SK-N-SH (cell line): ENCODE measurements at regions not wholly inside any gene's neighbourhood (a gene's known extent, or its start where the extent isn't known, plus 50 kb on each side); places are given as distances from the start of the nearest gene placed in this dataset.

Experiments used
- CTCF ChIA-PET: fragments of 300-600, 350-600 bp; formaldehyde crosslinking; extraction: SDS; loops from one replicate; lab custom pipeline; 2021; lab: Yijun Ruan, JAX
- POLR2A ChIA-PET: fragments of 350-600 bp; sonication (Branson Sonifier 250); formaldehyde crosslinking; extraction: SDS; loops from one replicate; lab custom pipeline; 2020; ENCODE audit warnings: antibody characterized with exemption, inconsistent platforms; lab: Yijun Ruan, JAX
- DNase-seq: peaks from one replicate; pipeline ENCODE4 v3.0.0; 2012
- H2AFZ ChIP-seq: fragments of 200-600 bp; sonication (generic); 2 replicates; pipeline ENCODE4 v1.8.1; 2016; ENCODE audit warnings: antibody characterized with exemption, mild to moderate bottlenecking, low read depth
- H3F3A ChIP-seq: fragments of 200-600 bp; sonication (generic); replicated peaks from 2 replicates; pipeline ENCODE3; 2016; ENCODE audit warnings: antibody characterized with exemption, mild to moderate bottlenecking; ENCODE audit not compliant: insufficient read depth
- H3K27ac ChIP-seq, 2 experiments: fragments of 200-500 bp in 1 of 2; fragments of 200-600 bp in 1 of 2; sonication (Bioruptor generic) in 1 of 2; sonication (generic), shearing (Covaris generic) in 1 of 2; 2 replicates each; pipeline versions ENCODE4 v1.5.1 to v1.6.1; 2014 to 2016; ENCODE audit warnings: low read depth in 2 of 2, inconsistent platforms in 1 of 2, low read length in 1 of 2, mild to moderate bottlenecking in 1 of 2, mixed read lengths in 1 of 2
- H3K27me3 ChIP-seq: fragments of 200-600 bp; sonication (generic), shearing (Covaris generic); 2 replicates; pipeline ENCODE4 v1.6.1; 2016; ENCODE audit warnings: mixed run types; ENCODE audit not compliant: insufficient read depth
- H3K36me3 ChIP-seq, 2 experiments: fragments of 200-500 bp in 1 of 2; fragments of 200-600 bp in 1 of 2; sonication (Bioruptor generic) in 1 of 2; sonication (generic) in 1 of 2; replicated peaks in 1 of 2; 2 replicates each; pipeline versions ENCODE3 to v1.5.1; 2014 to 2016; ENCODE audit warnings: low read length in 1 of 2, mild to moderate bottlenecking in 1 of 2; ENCODE audit not compliant: insufficient read depth in 2 of 2, control insufficient read depth in 1 of 2
- H3K4me1 ChIP-seq, 2 experiments: fragments of 200-500 bp in 1 of 2; fragments of 200-600 bp in 1 of 2; sonication (Bioruptor generic) in 1 of 2; sonication (generic), shearing (Covaris generic) in 1 of 2; 2 replicates each; pipeline versions ENCODE4 v1.5.1 to v1.6.1; 2014 to 2016; ENCODE audit warnings: low read depth in 1 of 2, low read length in 1 of 2, mixed run types in 1 of 2; ENCODE audit not compliant: insufficient read depth in 2 of 2, control insufficient read depth in 1 of 2
- H3K4me2 ChIP-seq: fragments of 200-600 bp; sonication (generic), shearing (Covaris generic); 2 replicates; pipeline ENCODE4 v1.6.1; 2017; ENCODE audit warnings: mixed run types
- H3K4me3 ChIP-seq, 2 experiments: fragments of 200-500 bp in 1 of 2; fragments of 200-600 bp in 1 of 2; sonication (Bioruptor generic) in 1 of 2; sonication (generic), shearing (Covaris generic) in 1 of 2; 2 replicates each; pipeline versions ENCODE4 v1.5.1 to v1.8.1; 2014 to 2016; ENCODE audit warnings: low read depth in 2 of 2, inconsistent platforms in 1 of 2, low read length in 1 of 2, mild to moderate bottlenecking in 1 of 2, mixed read lengths in 1 of 2, moderate library complexity in 1 of 2
- H3K79me2 ChIP-seq: fragments of 200-600 bp; sonication (generic); 2 replicates; pipeline ENCODE4 v1.8.1; 2017; ENCODE audit warnings: mild to moderate bottlenecking; ENCODE audit not compliant: insufficient read depth
- H3K9ac ChIP-seq: fragments of 200-600 bp; sonication (generic); 2 replicates; pipeline ENCODE4 v1.6.1; 2017; ENCODE audit warnings: mixed run types
- H3K9me2 ChIP-seq: fragments of 200-600 bp; sonication (generic); 2 replicates; pipeline ENCODE4 v1.6.1; 2017; ENCODE audit warnings: mixed run types
- H3K9me3 ChIP-seq: fragments of 200-600 bp; sonication (generic); 2 replicates; pipeline ENCODE4 v1.6.1; 2017; ENCODE audit warnings: mixed run types, mild to moderate bottlenecking, moderate library complexity
- H4K20me1 ChIP-seq: fragments of 200-600 bp; sonication (generic); 2 replicates; pipeline ENCODE4 v1.6.1; 2017; ENCODE audit warnings: mild to moderate bottlenecking, mixed run types; ENCODE audit not compliant: insufficient read depth
- ELF1 ChIP-seq: IDR thresholded peaks from 2 replicates; pipeline ENCODE4 v1.4.0; 2012
- EP300 ChIP-seq, 2 experiments: IDR thresholded peaks; 2 replicates each; pipeline versions ENCODE4 v1.4.0 to v1.6.1; 2012; ENCODE audit warnings: borderline replicate concordance in 1 of 2, low read depth in 1 of 2, low read length in 1 of 2
- EZH2phosphoT487 ChIP-seq: fragments of 200-600 bp; sonication (generic); IDR thresholded peaks from 2 replicates; pipeline ENCODE4 v1.6.1; 2017; ENCODE audit warnings: low read depth, mixed run types, mild to moderate bottlenecking, antibody characterized with exemption, moderate library complexity, borderline replicate concordance
- FOSL2 ChIP-seq: IDR thresholded peaks from 2 replicates; pipeline ENCODE4 v1.4.0; 2012; ENCODE audit warnings: low read depth, mild to moderate bottlenecking, moderate library complexity, borderline replicate concordance
- GABPA ChIP-seq: IDR thresholded peaks from 2 replicates; pipeline ENCODE4 v1.4.0; 2012; ENCODE audit warnings: low read depth, mild to moderate bottlenecking
- GATA2 ChIP-seq: sonication (generic); formaldehyde crosslinking; IDR thresholded peaks from 2 replicates; pipeline ENCODE4 v1.5.0; 2020; ENCODE audit warnings: mild to moderate bottlenecking, missing genetic modification reagents
- MEF2A ChIP-seq: IDR thresholded peaks from 2 replicates; pipeline ENCODE4 v1.4.0; 2012; ENCODE audit warnings: low read depth, borderline replicate concordance
- MXI1 ChIP-seq: IDR thresholded peaks from 2 replicates; pipeline ENCODE4 v1.6.1; 2012; ENCODE audit warnings: mild to moderate bottlenecking, low read depth, low read length, improper control_type of control experiment
- RCOR1 ChIP-seq: fragments of 150-350 bp; IDR thresholded peaks from 2 replicates; pipeline ENCODE4 v1.6.1; 2017; ENCODE audit warnings: antibody characterized with exemption, low read length
- RFX5 ChIP-seq: IDR thresholded peaks from 2 replicates; pipeline ENCODE4 v1.6.1; 2012; ENCODE audit warnings: mild to moderate bottlenecking, improper control_type of control experiment, low read length
- RXRA ChIP-seq: IDR thresholded peaks from 2 replicates; pipeline ENCODE4 v1.4.0; 2012; ENCODE audit warnings: low read depth, mild to moderate bottlenecking, borderline replicate concordance
- SIN3A ChIP-seq: IDR thresholded peaks from 2 replicates; pipeline ENCODE4 v1.6.1; 2012; ENCODE audit warnings: low read depth, mild to moderate bottlenecking, low read length, moderate library complexity, borderline replicate concordance
- TAF1 ChIP-seq: IDR thresholded peaks from 2 replicates; pipeline ENCODE4 v1.6.1; 2012; ENCODE audit warnings: low read depth, mild to moderate bottlenecking, low read length, moderate library complexity, borderline replicate concordance
- TCF12 ChIP-seq: IDR thresholded peaks from 2 replicates; pipeline ENCODE4 v1.4.0; 2012
- TEAD4 ChIP-seq: IDR thresholded peaks from 2 replicates; pipeline ENCODE4 v1.4.0; 2012; ENCODE audit warnings: mild to moderate bottlenecking, borderline replicate concordance; ENCODE audit not compliant: insufficient read depth
- USF2 ChIP-seq: fragments of 150-350 bp; IDR thresholded peaks from 2 replicates; pipeline ENCODE4 v1.6.1; 2017; ENCODE audit warnings: antibody characterized with exemption, low read length, low read depth, borderline replicate concordance
- WGBS: methylation state at CpG from one replicate; pipeline ENCODE4 v1.1.6; 2017; ENCODE audit warnings: low lambda C conversion rate; 5-methylcytosine and 5-hydroxymethylcytosine counted together
- TF ChIP-seq, protein P1 (sequence below): IDR thresholded peaks from 2 replicates; pipeline ENCODE4 v1.4.0; 2012; ENCODE audit warnings: low read depth, borderline replicate concordance
- TF ChIP-seq, protein P2 (sequence below): fragments of 150-350 bp; IDR thresholded peaks from 2 replicates; pipeline ENCODE4 v1.6.1; 2016; ENCODE audit warnings: mild to moderate bottlenecking, low read depth, low read length
- TF ChIP-seq, protein P3 (sequence below): fragments of 200-600 bp; sonication (generic); IDR thresholded peaks from 2 replicates; pipeline ENCODE4 v1.6.1; 2017; ENCODE audit warnings: antibody characterized with exemption, mild to moderate bottlenecking, moderate library complexity

GRCh38 chr11:105399511-105399910, 210.4 kb upstream of the GRIA4 start:
- H3K9ac ChIP-seq: no peak overlapping the region
- no peaks in the 10 kb centered on the region for H3F3A ChIP-seq
- ChIA-PET POLR2A (no interaction called here), CTCF (interaction anchor here (1.1 kb wide), 1 partner anchor 14 kb away, joined by 3 read pairs; no protein-coding TSS in a partner anchor)
- H3K36me3 ChIP-seq: no peaks in the 10 kb centered on the region
- H2AFZ ChIP-seq: no peak overlapping the region
- no peak overlapping the region for H3K4me3 ChIP-seq
- H4K20me1 ChIP-seq: no peaks in the 10 kb centered on the region
- no peak for DNase-seq
- H3K27me3 ChIP-seq: no peaks in the 10 kb centered on the region
- TF ChIP-seq TEAD4: no peak
- no peak for TF ChIP-seq MEF2A
- TF ChIP-seq GABPA: no peak
- TF ChIP-seq RXRA: no peak
- TF ChIP-seq, protein P1, sequence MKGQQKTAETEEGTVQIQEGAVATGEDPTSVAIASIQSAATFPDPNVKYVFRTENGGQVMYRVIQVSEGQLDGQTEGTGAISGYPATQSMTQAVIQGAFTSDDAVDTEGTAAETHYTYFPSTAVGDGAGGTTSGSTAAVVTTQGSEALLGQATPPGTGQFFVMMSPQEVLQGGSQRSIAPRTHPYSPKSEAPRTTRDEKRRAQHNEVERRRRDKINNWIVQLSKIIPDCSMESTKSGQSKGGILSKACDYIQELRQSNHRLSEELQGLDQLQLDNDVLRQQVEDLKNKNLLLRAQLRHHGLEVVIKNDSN: no peak
- TF ChIP-seq TAF1: no peak
- no peak for TF ChIP-seq TCF12
- TF ChIP-seq GATA2 (CRISPR knock-in tag): no peak
- TF ChIP-seq, protein P2, sequence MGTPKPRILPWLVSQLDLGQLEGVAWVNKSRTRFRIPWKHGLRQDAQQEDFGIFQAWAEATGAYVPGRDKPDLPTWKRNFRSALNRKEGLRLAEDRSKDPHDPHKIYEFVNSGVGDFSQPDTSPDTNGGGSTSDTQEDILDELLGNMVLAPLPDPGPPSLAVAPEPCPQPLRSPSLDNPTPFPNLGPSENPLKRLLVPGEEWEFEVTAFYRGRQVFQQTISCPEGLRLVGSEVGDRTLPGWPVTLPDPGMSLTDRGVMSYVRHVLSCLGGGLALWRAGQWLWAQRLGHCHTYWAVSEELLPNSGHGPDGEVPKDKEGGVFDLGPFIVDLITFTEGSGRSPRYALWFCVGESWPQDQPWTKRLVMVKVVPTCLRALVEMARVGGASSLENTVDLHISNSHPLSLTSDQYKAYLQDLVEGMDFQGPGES: no peak
- TF ChIP-seq MXI1: no peak
- TF ChIP-seq ELF1: no peak
- TF ChIP-seq FOSL2: no peak
- TF ChIP-seq, protein P3, sequence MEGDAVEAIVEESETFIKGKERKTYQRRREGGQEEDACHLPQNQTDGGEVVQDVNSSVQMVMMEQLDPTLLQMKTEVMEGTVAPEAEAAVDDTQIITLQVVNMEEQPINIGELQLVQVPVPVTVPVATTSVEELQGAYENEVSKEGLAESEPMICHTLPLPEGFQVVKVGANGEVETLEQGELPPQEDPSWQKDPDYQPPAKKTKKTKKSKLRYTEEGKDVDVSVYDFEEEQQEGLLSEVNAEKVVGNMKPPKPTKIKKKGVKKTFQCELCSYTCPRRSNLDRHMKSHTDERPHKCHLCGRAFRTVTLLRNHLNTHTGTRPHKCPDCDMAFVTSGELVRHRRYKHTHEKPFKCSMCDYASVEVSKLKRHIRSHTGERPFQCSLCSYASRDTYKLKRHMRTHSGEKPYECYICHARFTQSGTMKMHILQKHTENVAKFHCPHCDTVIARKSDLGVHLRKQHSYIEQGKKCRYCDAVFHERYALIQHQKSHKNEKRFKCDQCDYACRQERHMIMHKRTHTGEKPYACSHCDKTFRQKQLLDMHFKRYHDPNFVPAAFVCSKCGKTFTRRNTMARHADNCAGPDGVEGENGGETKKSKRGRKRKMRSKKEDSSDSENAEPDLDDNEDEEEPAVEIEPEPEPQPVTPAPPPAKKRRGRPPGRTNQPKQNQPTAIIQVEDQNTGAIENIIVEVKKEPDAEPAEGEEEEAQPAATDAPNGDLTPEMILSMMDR: no peak
- TF ChIP-seq EP300 (IDR thresholded peaks at IDR 0.05; ENCODE audit: borderline replicate concordance in 1 of 2, low read depth in 1 of 2, low read length in 1 of 2): no peak
- no peak for TF ChIP-seq EZH2phosphoT487
- TF ChIP-seq SIN3A: no peak
- TF ChIP-seq RCOR1: no peak
- no peak for TF ChIP-seq RFX5
- TF ChIP-seq USF2: no peak
- H3K4me2 ChIP-seq: no peak overlapping the region
- H3K4me1 ChIP-seq: peaks cover 0 to 3% of the 10 kb centered on the region in 2 experiments; a peak in 3 of 4 replicates
- no peaks in the 10 kb centered on the region for H3K79me2 ChIP-seq
- H3K27ac ChIP-seq: no peak overlapping the region
- no peaks in the 10 kb centered on the region for H3K9me2 ChIP-seq
- H3K9me3 ChIP-seq: peaks cover 2% of the 10 kb centered on the region; the same call in 1 of the 2 replicates
- 58% methylated on average over 6 of the region's 6 CpGs for WGBS
